HepG2 (cell line): ENCODE measurements at regions not wholly inside any gene's neighbourhood (a gene's known extent, or its start where the extent isn't known, plus 50 kb on each side); places are given as distances from the start of the nearest gene placed in this dataset.

ENCODE experiments used
- RELA ChIP-seq: sonication (generic); formaldehyde crosslinking; IDR thresholded peaks from 2 replicates; pipeline ENCODE4 v1.4.0; 2020; ENCODE audit warnings: missing genetic modification reagents
- RFX5 ChIP-seq: IDR thresholded peaks from 2 replicates; pipeline ENCODE4 v1.6.1; 2011; ENCODE audit warnings: low read depth, low read length, improper control_type of control experiment
- TOE1 ChIP-seq: sonication (generic); formaldehyde crosslinking; IDR thresholded peaks from 2 replicates; pipeline ENCODE4 v1.4.0; 2020; ENCODE audit warnings: mild to moderate bottlenecking, missing genetic modification reagents
- ZNF777 ChIP-seq: sonication (generic); formaldehyde crosslinking; IDR thresholded peaks from 2 replicates; pipeline ENCODE4 v1.4.0; 2020; ENCODE audit warnings: missing genetic modification reagents
- TF ChIP-seq, protein P1 (sequence below): IDR thresholded peaks from 2 replicates; pipeline ENCODE4 v1.6.1; 2012; ENCODE audit warnings: low read length, improper control_type of control experiment

DNA sequence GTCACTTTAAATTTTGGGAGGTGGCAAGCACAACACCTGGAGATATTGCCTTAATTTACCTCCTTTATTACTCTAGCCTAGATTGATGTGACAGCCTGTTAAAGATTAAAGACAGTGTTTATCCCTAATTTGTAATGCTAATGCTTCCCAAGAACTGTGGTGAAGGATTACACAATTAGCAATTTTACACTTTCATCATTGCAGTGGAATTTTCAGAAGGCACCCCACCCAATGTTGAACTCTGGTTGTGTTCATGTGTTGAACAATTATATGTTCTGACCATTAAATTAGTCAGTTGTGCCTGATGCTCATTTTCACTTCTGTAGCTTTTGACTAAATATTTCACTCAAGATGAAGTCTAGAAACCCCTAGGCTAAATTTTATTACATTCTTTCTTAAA is 317.1 kb upstream of the CWC22 start:
- TF ChIP-seq RFX5 (no peak), TOE1 (CRISPR knock-in tag) (no peak), RELA (CRISPR knock-in tag) (no peak), ZNF777 (CRISPR knock-in tag) (no peak)
- TF ChIP-seq, protein P1, sequence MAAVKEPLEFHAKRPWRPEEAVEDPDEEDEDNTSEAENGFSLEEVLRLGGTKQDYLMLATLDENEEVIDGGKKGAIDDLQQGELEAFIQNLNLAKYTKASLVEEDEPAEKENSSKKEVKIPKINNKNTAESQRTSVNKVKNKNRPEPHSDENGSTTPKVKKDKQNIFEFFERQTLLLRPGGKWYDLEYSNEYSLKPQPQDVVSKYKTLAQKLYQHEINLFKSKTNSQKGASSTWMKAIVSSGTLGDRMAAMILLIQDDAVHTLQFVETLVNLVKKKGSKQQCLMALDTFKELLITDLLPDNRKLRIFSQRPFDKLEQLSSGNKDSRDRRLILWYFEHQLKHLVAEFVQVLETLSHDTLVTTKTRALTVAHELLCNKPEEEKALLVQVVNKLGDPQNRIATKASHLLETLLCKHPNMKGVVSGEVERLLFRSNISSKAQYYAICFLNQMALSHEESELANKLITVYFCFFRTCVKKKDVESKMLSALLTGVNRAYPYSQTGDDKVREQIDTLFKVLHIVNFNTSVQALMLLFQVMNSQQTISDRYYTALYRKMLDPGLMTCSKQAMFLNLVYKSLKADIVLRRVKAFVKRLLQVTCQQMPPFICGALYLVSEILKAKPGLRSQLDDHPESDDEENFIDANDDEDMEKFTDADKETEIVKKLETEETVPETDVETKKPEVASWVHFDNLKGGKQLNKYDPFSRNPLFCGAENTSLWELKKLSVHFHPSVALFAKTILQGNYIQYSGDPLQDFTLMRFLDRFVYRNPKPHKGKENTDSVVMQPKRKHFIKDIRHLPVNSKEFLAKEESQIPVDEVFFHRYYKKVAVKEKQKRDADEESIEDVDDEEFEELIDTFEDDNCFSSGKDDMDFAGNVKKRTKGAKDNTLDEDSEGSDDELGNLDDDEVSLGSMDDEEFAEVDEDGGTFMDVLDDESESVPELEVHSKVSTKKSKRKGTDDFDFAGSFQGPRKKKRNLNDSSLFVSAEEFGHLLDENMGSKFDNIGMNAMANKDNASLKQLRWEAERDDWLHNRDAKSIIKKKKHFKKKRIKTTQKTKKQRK, result no peak
